A673 (cell line): ENCODE measurements at regions not wholly inside any gene's neighbourhood (a gene's known extent, or its start where the extent isn't known, plus 50 kb on each side); places are given as distances from the start of the nearest gene placed in this dataset.

Experiments used
- BruUV-seq: library from RNA; stranded (reverse); fragments of 400-500 nt; replicated peaks from 2 replicates; lab custom pipeline; 2021; lab: Mats Ljungman, UMichigan
- CTCF ChIA-PET: fragments of 300-600 bp; sonication (Branson Sonifier 250); formaldehyde crosslinking; loops from one replicate; lab custom pipeline; 2022; ENCODE audit warnings: antibody characterized with exemption; lab: Charles Lee
- POLR2A ChIA-PET: fragments of 300-600 bp; sonication (Branson Sonifier 250); formaldehyde crosslinking; loops from one replicate; lab custom pipeline; 2022; ENCODE audit warnings: antibody characterized with exemption; ENCODE audit not compliant: low non-redundant PET; lab: Charles Lee
- DNase-seq: peaks from one replicate; pipeline ENCODE4 v3.0.0-alpha.2; 2015; ENCODE audit warnings: low spot score
- H3K27ac ChIP-seq: fragments of 200-600 bp; sonication (generic); 2 replicates; pipeline ENCODE4 v1.5.1; 2016; ENCODE audit warnings: mixed run types, low read depth, mild to moderate bottlenecking, mixed read lengths, antibody characterized with exemption, low read length; ENCODE audit not compliant: poor library complexity, severe bottlenecking
- H3K27me3 ChIP-seq: fragments of 200-600 bp; sonication (generic); replicated peaks from 2 replicates; pipeline ENCODE4 v1.6.1; 2017; ENCODE audit warnings: mixed run types, low read depth, mild to moderate bottlenecking, mixed read lengths, antibody characterized with exemption, low read length; ENCODE audit not compliant: insufficient read depth, poor library complexity
- H3K36me3 ChIP-seq: fragments of 200-600 bp; sonication (generic); 2 replicates; pipeline ENCODE4 v1.6.1; 2016; ENCODE audit warnings: mixed run types, mild to moderate bottlenecking, mixed read lengths, antibody characterized with exemption, low read length; ENCODE audit not compliant: insufficient read depth, poor library complexity, severe bottlenecking
- H3K4me1 ChIP-seq: fragments of 200-600 bp; sonication (generic); 2 replicates; pipeline ENCODE4 v1.6.1; 2017; ENCODE audit warnings: mixed run types, mild to moderate bottlenecking, mixed read lengths, antibody characterized with exemption, low read length; ENCODE audit not compliant: insufficient read depth, poor library complexity, severe bottlenecking
- H3K4me3 ChIP-seq: fragments of 200-600 bp; sonication (generic); 2 replicates; pipeline ENCODE4 v1.5.1; 2016; ENCODE audit warnings: low read depth, mixed run types, mild to moderate bottlenecking, mixed read lengths, low read length; ENCODE audit not compliant: poor library complexity, severe bottlenecking
- H3K9me3 ChIP-seq: fragments of 200-600 bp; sonication (generic); 2 replicates; pipeline ENCODE4 v1.6.1; 2016; ENCODE audit warnings: mixed run types, low read depth, mild to moderate bottlenecking, mixed read lengths, antibody characterized with exemption, low read length; ENCODE audit not compliant: poor library complexity, severe bottlenecking
- EZH2 ChIP-seq: fragments of 200-600 bp; sonication (generic); IDR thresholded peaks from 2 replicates; pipeline ENCODE4 v1.6.1; 2017; ENCODE audit warnings: borderline replicate concordance, low read depth, mild to moderate bottlenecking, mixed read lengths, antibody characterized with exemption, low read length; ENCODE audit not compliant: poor library complexity, severe bottlenecking
- intact Hi-C: fragments of 100-400 bp; cut with micrococcal nuclease; formaldehyde crosslinking; loops from one replicate; pipeline ENCODE4 v1.10.0; 2022; ENCODE audit not compliant: unreplicated experiment
- TF ChIP-seq, protein P1 (sequence below): fragments of 300-800, 200-600 bp; sonication (generic); conservative IDR thresholded peaks from 2 replicates; pipeline ENCODE4 v1.5.1; 2017; ENCODE audit warnings: low read depth, mild to moderate bottlenecking, antibody characterized with exemption, low read length, moderate library complexity, mixed read lengths

DNA sequence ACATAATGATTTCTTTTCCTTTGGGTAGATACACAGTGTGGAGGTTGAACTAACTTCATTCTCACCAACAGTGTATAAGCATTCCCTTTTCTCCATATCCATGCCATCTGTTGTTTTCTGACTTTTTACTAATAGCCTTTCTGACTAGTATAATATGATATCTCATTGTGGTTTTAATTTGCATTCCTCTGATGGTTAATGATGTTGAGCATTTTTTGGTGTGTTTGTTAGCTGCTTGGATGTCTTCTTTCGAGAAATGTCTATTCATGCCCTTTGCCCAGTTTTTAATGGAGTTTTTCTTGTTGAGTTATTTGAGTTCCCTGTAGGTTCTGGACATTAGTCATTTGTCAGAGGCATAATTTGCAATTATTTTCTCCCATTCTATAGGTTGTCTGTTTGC lies 59.8 kb downstream of the MARCHF4 start:
- POLR2A ChIA-PET: no interaction called here
- intact Hi-C loops: no loop called here

DNA sequence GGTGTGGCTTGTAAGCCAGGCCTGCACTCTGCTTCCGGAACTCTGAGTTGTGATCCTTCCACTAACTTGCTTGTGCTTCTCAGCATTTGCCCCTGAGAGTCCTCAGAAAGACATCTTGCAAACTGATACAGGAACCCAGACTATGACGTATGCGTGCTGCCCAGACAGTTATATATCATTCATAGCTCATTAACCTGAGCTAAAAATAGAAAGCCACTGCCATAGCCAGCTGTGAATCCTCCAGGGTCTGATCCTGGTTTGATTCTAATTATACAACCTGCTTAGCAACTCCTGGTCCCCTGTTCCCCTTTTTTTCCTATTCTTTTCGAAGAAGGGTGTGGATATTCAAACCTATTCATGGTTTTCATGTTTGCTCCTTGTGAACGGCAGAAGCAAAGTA lies 63.7 kb downstream of the MARCHF4 start:
- Histone ChIP-seq H3K4me1 (no peaks in the 10 kb centered on the region), H3K36me3 (no peaks in the 10 kb centered on the region), H3K27ac (no peak overlapping the region), H3K27me3 (no peaks in the 10 kb centered on the region), H3K4me3 (no peak overlapping the region), H3K9me3 (no peaks in the 10 kb centered on the region)
- no TSS peak for BruUV-seq
- POLR2A ChIA-PET: no interaction called here
- DNase-seq: peak; percentile 46
- CTCF ChIA-PET: no interaction called here
- intact Hi-C loops: no loop called here
- TF ChIP-seq EZH2: no peak
- TF ChIP-seq, protein P1, sequence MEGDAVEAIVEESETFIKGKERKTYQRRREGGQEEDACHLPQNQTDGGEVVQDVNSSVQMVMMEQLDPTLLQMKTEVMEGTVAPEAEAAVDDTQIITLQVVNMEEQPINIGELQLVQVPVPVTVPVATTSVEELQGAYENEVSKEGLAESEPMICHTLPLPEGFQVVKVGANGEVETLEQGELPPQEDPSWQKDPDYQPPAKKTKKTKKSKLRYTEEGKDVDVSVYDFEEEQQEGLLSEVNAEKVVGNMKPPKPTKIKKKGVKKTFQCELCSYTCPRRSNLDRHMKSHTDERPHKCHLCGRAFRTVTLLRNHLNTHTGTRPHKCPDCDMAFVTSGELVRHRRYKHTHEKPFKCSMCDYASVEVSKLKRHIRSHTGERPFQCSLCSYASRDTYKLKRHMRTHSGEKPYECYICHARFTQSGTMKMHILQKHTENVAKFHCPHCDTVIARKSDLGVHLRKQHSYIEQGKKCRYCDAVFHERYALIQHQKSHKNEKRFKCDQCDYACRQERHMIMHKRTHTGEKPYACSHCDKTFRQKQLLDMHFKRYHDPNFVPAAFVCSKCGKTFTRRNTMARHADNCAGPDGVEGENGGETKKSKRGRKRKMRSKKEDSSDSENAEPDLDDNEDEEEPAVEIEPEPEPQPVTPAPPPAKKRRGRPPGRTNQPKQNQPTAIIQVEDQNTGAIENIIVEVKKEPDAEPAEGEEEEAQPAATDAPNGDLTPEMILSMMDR: no peak

More for the DNA sequence above, 59.8 kb downstream of the MARCHF4 start:
- no peak for DNase-seq
- Histone ChIP-seq H3K9me3 (no peaks in the 10 kb centered on the region), H3K27ac (no peak overlapping the region), H3K4me1 (peaks cover 7% of the 10 kb centered on the region), H3K27me3 (no peaks in the 10 kb centered on the region), H3K36me3 (no peaks in the 10 kb centered on the region), H3K4me3 (no peak overlapping the region)
- TF ChIP-seq, protein P1: no peak
- TF ChIP-seq EZH2: no peak
- CTCF ChIA-PET: no interaction called here
- no TSS peak for BruUV-seq

DNA sequence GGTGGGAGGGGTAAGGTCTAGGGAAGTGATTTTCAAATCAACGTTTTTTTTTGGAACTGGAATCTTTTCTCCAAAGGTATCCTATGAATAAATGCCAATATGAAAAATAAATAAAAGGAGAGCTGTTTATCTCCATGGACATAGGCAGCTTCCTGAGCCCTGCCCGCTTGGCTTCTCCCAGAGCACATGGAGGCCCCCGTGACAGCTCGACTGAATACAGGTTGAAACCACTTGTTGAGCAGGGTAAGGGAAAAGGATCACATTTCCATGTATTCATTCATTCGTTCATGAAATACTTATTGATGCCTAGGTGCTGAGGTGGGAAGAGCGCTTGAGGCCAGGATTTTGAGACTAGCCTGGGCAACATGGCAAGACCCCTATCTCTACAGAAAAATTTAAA lies 64.8 kb downstream of the MARCHF4 start:
- DNase-seq: no peak
- intact Hi-C loops: no loop called here
- CTCF ChIA-PET: interaction anchor here (0.7 kb wide), 1 partner anchor 24 kb away, joined by 3 read pairs; no protein-coding TSS in a partner anchor
- TF ChIP-seq EZH2: no peak
- TF ChIP-seq, protein P1: no peak
- no peaks in the 10 kb centered on the region for H3K9me3 ChIP-seq
- H3K36me3 ChIP-seq: no peaks in the 10 kb centered on the region
- H3K27me3 ChIP-seq: no peaks in the 10 kb centered on the region
- H3K4me1 ChIP-seq: no peaks in the 10 kb centered on the region
- BruUV-seq: no TSS peak
- POLR2A ChIA-PET: interaction anchor here (0.6 kb wide), 1 partner anchor 289 kb away, joined by 6 read pairs; no protein-coding TSS in a partner anchor
- H3K27ac ChIP-seq: no peak overlapping the region
- no peak overlapping the region for H3K4me3 ChIP-seq
